ENCODE measurements at regions not wholly inside any gene's neighbourhood (a gene's known extent, or its start where the extent isn't known, plus 50 kb on each side); places are given as distances from the start of the nearest gene placed in this dataset.

DNA sequence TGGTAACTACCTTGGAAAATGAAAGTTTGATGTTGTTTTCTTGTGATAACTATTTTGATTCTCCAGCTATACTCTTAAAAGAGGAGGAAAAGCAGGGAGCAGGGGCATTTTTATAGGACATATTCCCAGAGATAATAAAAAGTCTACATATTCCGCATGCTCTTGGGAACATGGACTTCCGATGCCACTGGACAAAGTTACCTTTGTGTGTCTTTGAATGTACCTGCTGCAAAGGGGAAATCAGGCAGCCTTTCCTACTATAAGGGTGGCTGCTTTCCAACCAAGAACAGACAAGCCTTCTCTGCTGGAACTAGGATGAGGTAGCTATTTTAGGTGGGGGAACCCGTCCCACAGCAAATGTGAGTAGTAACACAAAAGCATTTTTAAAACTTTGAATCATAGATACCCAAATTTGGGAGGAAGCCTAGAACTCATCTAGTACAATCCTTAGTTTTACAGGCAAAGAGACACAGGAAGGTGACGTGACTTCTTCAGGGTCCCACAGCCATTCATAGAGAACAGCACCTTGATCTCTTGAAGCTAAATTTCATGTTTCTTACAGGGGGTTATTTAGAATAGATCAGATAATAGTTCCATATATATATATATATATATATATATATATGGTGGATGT, 179.9 kb downstream of the FASLG start:
- no peak for TF ChIP-seq EZH2 (IDR thresholded peaks at IDR 0.05)
- no peak for TF ChIP-seq POLR2AphosphoS5 (IDR thresholded peaks at IDR 0.05; ENCODE audit: borderline replicate concordance, low read depth, low read length)

Measured in SK-N-MC (cell line).